Right ventricle myocardium superior (tissue), 1 donor: ENCODE measurements at regions not wholly inside any gene's neighbourhood (a gene's known extent, or its start where the extent isn't known, plus 50 kb on each side); places are given as distances from the start of the nearest gene placed in this dataset.
"Not testable (repeated sequence)": the region's sequence is repeated elsewhere in the genome, so short reads cannot be mapped to it uniquely, and the experiment has no call there.

ENCODE experiments used
- ATAC-seq: fragments of 200-7000 bp; cut with Tn5 transposase; one replicate; pipeline ENCODE4 v1.9.1; 2020; ENCODE audit warnings: mild to moderate bottlenecking; ENCODE audit not compliant: poor library complexity
- DNase-seq: peaks from one replicate; pipeline ENCODE4 v3.0.0-alpha.2; 2020
- intact Hi-C: fragments of 100-400 bp; cut with DNase I; formaldehyde crosslinking; loops from one replicate; pipeline ENCODE4 v1.11.2; 2022
- donor health status: DM: no; HTN: yes; CAD: no; lungs with severe emphysema.

DNA sequence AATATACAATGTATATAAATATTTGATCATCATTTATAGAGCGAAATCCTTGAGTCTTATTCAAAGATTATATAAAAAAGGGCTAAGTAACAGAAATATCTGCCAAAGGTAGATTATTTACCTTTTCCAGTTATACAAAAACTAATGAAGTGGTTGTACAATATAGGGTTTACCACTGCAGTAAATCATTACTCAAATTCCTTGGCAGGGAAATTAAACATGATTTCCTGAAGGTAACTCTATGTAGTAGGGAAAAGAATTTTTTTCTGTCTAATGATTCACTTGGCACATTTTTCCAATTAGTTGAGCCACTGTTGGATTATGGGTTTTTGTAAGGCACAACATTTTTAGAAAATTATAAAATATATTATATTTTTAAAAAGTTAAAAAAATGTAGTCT, 129.6 kb downstream of the NR2F2 start:
- DNase-seq (no peak), ATAC-seq (no peak)
- intact Hi-C loops: no loop called here

DNA sequence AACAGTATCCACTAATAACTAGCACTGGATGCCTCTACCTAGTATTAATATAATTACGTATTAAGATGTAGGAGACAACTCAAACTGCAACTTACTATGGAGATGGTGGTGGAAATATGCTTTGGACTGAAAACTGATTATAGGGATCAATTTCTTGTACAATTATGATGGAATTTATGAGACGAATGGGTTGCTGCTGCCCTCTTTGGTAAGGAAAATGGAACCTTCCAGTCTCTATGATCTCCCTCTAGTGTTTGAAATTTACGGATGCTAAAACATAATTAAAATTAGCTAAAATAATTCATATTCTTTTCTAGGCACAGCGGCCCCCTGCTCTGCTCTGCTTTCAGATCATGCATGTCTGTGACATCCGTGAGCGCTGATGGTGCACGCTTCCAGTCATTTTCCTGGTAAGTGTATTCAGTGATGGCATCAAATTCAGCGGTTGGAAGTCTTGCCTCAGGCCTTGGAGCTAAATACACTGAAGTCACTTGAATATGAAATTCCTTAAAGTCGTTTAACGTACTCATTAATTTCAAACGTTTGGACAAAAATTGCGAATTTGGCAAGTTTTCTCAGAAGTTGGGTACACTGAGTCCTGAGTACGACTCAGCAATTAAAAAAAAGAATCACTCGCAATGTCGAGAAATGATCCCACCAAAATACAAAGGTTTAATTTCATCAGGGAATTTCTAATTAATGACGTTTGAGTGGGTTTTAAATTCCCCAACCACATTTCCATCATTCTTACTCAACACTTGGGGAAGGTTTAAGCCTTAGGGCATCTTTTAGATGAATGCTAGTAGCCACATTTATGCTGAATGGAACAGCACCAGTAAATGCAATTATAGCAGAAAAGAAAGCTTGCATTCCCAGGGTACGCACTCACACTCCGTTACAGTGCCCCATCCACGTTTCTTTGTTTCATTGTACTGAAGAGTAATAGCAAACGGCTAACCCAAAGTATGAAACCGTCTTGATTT, 132.6 kb downstream of the NR2F2 start:
- ATAC-seq (no peak), DNase-seq (no peak)
- intact Hi-C loops: no loop called here

DNA sequence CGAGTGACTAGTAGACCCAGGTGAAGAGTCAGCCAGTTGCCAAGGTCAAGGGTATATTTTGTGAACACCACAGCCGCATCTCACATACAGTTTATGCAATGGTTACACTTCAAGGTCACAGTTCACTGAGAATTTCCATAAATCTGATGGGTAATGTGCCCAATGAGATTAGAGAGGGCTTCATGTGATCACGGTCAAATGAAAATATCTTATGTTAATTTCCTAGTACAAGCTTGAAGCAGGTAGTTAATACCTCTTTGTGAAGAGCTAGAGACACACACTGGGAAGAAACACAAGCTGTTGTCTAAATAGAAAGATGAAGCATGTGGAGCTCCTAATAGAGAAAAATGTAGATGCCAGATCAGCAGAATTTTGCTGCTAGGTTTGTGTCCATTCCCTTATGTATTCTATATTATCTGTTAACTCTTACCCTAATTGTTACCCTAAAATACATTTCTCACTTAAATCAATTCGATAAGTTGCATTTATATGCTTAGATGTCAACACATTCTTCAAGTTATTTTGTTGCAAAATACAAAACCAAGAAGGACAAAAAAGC, 136.0 kb downstream of the NR2F2 start:
- DNase-seq (no peak), ATAC-seq (no peak)
- intact Hi-C loops: no loop called here

DNA sequence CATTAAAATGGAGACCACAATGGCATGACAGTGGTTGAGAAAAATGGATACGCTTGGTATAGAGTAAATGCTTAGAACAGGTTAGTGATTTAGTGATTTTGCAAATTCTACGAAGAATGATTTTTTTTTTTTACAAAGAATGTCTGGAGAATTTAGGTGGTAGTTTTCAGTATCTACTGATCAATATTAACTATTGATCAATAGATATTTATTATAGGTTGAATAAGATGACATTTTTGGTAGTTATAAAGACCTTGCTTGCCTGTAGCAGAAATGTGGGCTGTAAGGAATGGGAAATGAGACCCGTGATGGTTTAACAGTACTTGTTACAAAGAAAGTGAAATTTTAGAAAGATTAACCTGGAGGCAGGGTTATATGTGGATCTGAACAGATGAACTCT, 137.5 kb downstream of the NR2F2 start:
- DNase-seq: no peak
- intact Hi-C loops: no loop called here

DNA sequence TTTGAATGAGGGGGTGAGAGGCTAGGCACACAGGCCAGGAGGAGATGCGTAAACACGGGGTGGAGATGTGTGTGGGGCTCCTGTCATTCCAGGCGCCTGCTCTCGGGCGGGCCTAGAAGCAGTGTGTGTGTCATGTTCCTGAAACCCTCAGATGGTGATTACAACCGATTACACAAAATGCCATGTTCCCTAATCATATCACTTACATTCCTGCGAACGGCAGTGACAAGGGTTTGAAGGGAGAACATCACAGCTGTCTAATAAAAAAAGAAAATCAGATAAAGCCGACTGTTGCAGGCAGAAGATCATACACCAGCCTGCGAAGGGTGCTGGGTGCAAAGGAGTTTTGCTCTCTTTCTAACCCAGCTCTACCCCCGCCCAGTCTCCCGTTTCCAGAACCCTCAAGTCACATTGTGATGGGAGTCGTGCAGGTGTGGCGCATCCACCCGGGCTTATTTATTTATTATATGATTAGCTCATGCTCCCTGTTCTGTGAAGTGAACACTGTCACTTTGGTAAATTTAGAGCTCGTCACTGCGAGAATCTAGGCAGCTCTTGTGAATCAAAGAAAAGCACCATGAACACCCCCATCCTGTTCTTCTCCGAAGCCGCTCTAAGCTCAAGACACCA, 140.3 kb downstream of the NR2F2 start:
- DNase-seq (no peak), ATAC-seq (no peak)
- intact Hi-C loops: no loop called here

More for the DNA sequence above, 137.5 kb downstream of the NR2F2 start:
- no peak for ATAC-seq

DNA sequence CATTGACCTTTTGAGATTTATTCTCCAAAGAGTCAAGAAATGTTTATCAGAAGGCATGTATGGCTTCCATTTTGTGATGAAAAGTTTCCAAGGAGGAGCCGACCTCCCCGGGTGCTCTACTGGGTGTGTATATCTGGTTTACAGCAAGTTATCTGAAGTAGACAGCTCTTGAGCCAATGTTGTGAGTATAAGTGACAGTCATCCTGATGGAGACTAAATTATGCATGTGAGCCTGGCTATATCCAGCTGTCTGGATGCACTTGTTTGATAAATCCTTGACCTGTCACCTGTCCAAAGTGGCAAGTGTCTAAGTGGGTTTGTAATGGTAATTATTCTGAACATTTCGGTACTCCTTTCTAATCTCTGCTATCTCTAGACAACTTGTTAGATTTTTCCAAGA, 142.2 kb downstream of the NR2F2 start:
- DNase-seq (no peak), ATAC-seq (no peak)

DNA sequence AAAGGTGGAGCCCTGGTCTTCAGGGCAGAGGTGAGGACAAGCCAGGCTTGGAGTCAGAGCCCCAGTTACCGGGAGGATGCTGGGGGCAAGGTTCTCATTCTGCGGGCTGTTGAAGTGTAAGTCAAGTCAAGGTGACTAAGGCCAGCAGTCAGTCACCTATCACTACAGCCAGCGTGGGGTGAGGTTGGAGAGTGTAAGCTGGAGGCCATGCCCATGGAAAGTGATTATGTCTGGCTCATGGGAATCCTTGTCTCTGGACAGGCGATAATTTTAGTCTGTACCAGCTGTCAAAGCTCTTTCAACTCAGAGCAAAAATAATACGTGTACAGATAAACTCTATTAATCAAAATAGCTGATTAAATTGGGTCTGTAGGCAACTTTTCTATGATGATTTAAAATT, 143.1 kb downstream of the NR2F2 start:
- no peak for DNase-seq

More for the DNA sequence above, 142.2 kb downstream of the NR2F2 start:
- intact Hi-C loops: no loop called here

DNA sequence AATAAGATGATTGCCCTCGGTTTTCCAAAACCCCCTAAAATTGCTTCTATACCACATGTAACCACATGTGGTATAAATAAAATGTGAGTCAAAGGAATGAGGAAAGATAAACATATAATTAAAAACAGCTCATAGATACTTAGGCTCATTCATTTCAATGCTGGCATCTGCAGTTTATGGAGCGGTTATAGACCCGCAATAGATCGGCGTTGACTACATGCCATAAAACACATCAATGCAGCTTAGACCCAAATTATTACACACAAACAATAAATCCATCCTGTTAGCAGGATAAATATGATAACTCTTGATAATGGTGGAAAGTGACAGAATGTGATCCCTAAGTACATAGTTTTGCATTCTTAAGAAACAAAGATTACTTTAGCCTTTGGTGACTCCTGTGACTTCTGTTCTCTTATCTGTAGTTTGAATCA, 143.7 kb downstream of the NR2F2 start:
- ATAC-seq: no peak
- no peak for DNase-seq
- intact Hi-C loops: no loop called here

More for the DNA sequence above, 143.1 kb downstream of the NR2F2 start:
- intact Hi-C loops: no loop called here
- no peak for ATAC-seq

DNA sequence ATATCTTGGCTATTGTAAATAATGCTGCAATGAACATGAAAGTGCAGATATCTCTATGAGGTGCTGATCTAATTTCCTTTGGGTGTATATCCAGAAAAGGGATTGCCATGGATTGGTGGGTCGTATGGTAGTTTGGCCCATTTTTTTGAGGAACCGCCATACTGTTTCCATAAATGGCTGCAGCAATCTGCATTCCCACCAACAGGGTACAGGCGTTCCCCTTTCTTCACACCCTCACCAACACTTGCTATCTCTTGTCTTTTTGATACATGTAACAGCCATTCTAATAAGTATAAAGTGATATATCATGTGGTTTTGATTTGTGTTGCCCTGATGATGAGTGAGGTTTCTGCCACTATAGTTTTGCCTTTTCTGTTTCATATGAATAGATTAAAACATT, 146.7 kb downstream of the NR2F2 start:
- no peak for DNase-seq
- no peak for ATAC-seq
- intact Hi-C loops: no loop called here

DNA sequence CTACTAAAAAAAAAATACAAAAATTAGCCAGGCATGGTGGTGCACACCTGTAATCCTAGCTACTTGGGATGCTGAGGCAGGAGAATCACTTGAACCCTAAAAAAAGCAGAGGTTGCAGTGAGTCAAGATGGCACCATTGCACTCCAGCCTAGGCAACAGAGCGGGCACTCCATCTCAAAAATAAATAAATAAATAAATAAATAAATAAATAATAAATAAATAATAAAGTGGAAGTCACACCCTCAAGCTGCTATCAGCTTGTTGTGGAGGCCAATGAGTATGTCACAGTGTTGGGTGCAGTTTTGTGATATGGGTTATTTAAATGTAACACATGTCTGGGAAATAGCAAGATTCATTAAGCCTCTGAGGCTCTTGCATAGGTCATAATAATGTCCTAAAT, 153.9 kb downstream of the NR2F2 start:
- ATAC-seq, intact Hi-C loops, DNase-seq: not testable (repeated sequence)

DNA sequence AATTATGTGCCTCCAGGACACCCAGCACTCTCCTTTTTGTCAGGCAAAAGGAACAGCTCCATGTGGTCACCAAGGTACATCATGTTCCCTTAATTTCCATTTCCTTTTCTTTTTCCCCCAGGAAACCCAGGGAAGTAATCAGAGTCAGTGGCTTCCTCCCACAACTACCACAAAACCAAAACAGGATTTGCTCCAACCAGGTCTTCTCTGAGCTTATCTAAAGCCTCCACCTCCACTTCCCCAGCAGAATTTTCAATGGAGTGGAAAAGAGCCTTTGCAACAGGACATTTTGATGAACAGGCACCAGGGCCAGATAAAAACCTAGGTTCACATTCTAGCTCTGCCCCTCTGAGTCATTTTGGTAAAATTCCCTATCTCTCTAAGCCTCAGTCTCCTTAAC, 154.3 kb downstream of the NR2F2 start:
- intact Hi-C loops: no loop called here
- no peak for ATAC-seq

DNA sequence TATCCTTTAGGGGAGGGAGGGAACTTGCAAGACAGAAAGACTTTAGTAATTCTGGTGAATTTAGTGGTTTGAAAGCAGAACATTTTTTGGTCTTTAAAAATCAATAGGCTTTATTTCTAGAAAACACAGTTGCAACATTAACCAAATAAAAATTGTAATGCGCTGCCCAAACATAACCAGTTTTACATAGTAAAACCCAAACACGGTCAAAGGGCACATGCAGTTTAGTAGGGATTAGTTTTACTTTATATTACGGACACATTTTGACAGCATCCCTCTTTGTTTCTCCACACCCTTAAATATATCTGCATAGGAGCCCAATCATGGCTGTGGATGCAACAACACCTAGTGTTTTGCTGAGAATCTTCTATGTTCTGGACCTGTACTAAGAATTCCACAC, 156.7 kb downstream of the NR2F2 start:
- DNase-seq (no peak), ATAC-seq (no peak)
- intact Hi-C loops: no loop called here

More for the DNA sequence above, 154.3 kb downstream of the NR2F2 start:
- DNase-seq: no peak

DNA sequence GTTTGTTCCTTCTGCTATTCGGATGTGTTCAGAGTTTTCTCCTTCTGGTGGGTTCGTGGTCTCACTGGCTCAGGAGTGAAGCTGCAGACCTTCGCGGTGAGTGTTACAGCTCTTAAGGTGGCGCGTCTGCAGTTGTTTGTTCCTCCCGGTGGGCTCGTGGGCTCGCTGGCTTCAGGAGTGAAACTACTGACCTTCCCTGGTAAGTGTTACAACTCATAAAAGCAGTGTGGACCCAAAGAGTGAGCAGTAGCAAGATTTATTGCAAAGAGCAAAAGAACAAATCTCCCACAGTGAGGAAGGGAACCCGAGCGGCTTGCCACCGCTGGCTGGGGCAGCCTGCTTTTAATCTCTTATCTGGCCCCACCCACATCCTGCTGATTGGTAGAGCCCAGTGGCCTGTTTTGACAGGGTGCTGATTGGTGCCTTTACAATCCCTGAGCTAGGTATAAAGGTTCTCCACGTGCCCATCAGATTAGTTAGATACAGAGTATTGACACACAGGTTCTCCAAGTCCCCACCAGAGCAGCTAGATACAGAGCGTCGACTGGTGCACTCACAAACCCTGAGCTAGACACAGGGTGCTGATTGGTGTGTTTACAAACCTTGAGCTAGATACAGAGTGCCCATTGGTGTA, 160.7 kb downstream of the NR2F2 start:
- DNase-seq, intact Hi-C loops, ATAC-seq: not testable (repeated sequence)

DNA sequence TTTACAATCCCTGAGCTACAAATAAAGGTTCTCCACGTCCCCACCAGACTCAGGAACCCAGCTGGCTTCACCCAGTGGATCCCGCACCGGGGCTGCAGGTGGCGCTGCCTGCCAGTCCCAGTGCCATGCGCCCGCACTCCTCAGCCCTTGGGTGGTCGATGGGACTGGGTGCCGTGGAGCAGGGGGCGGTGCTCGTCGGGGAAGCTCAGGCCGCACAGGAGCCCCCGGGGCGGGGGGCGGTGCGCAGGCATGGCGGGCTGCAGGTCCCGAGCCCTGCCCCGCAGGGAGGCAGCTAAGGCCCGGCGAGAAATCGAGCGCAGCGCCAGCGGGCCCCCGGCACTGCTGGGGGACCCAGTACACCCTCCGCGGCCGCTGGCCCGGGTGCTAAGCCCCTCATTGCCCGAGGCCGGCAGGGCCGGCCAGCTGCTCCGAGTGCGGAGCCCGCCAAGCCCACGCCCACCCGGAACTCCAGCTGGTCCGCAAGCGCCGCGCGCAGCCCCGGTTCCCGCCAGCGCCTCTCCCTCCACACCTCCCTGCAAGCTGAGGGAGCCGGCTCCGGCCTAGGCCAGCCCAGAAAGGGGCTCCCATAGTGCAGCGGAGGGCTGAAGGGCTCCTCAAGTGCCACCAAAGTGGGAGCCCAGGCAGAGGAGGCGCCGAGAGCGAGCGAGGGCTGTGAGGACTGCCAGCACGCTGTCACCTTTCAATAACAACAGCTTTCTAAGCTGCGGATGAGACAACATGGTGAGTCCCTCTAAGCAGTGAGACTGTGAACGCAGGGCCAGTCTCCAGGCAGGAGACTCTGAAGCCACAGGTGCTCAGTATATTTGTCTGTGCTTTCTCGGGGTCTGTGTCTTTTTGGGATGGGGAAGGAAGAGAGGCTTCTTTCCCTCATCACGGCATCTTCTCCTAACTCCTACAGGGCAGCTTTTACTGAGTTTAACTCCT, 161.5 kb downstream of the NR2F2 start:
- intact Hi-C loops, DNase-seq, ATAC-seq: not testable (repeated sequence)

DNA sequence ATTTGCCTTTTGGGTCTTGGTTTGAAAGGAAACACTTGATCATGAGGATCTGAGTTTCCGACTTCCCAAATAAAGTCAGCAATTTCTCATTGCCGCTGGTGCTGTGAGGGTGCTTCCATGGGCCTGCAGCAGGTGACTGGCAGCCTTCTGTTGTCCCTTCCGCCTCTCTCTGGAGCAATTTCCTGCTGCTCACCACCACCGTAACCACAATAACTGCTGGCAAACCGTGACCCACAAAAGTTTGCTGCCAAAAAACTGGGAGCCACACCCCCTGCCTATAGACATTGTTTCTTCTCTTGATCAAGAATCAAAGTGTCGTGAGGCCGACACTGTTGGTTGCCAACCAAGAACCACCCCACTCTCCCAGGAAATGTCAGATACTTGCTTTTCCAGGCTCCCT, 164.0 kb downstream of the NR2F2 start:
- intact Hi-C loops: no loop called here
- no peak for DNase-seq
- ATAC-seq: no peak

DNA sequence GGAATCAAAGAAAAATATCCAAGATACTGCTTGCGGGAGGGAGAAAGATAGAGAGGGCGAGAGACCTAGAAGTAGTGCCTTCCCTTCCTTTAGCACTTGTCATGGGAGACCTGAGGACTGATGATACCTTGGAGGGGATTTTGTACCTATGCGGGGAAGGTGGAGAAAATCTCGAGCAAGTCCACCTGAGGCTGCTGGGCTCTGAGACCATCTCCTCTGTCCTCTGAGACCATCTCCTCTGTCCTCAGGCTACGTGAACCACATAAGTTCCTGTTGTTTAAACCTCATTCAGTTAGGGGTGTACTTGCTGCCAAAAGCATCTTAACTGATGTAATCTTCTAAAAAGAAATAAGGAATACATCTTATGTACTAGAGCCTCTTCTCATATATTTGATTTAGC, 164.9 kb downstream of the NR2F2 start:
- ATAC-seq (no peak), DNase-seq (no peak)
- intact Hi-C loops: no loop called here

DNA sequence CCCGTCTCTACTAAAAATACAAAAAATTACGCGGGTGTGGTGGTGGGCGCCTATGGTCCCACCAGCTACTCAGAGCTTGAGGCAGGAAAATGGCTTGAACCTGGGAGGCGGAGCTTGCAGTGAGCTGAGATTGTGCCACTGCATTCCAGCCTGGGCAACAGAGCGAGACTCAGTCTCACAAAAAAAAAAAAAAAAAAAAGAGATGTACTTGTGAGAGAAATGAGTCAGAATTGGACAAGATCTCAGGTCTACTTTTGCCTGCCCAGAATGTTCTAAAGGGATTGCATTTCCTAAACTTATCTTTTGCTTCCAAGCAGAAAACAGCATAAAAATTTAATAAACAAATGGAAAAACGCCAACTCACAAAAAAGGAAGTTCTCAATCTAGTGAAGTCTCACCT, 167.5 kb downstream of the NR2F2 start:
- DNase-seq (no peak), ATAC-seq (no peak)
- intact Hi-C loops: no loop called here

DNA sequence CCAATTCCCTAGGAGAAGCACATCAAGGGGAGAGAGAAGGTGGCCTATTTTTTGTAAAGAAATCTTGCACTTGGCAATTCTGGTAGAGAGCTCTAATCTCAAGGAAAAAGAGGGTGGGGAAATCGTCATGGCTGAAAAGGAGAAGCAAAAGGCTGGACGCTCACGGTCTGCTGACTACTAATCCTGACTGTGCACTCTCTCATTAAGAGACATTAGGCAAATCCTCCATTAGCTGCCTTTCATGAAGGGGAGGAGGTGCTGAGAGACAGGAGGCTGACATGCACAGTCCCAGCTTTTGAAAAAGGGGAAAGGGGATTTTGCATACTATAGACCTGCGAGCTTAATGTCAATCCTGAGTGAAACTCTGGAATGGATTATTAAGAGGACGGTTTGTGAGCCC, 170.0 kb downstream of the NR2F2 start:
- ATAC-seq (no peak), DNase-seq (no peak)
- intact Hi-C loops: no loop called here
